ENCODE measurements at regions not wholly inside any gene's neighbourhood (a gene's known extent, or its start where the extent isn't known, plus 50 kb on each side); places are given as distances from the start of the nearest gene placed in this dataset.

DNA sequence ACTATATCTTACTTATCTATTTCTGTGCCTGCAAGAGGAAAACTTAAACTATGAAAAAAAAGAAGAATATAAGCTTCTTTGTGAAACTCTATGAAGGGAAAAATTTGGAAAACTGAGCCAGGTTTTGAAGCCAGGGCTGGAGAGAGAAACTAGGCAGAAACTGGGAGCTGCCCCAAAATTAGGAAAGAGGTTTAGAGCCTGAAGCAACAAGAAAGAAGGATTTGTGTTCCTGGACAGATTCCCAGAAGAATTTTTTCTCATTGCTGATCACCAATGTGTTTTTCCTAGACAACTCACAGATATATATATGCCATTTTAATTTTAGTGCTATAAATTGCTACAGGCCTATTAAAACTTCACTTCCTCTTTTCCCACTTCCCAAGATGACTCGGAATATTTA lies 245.0 kb upstream of the GEMIN8 start:
- TF ChIP-seq, protein P1, sequence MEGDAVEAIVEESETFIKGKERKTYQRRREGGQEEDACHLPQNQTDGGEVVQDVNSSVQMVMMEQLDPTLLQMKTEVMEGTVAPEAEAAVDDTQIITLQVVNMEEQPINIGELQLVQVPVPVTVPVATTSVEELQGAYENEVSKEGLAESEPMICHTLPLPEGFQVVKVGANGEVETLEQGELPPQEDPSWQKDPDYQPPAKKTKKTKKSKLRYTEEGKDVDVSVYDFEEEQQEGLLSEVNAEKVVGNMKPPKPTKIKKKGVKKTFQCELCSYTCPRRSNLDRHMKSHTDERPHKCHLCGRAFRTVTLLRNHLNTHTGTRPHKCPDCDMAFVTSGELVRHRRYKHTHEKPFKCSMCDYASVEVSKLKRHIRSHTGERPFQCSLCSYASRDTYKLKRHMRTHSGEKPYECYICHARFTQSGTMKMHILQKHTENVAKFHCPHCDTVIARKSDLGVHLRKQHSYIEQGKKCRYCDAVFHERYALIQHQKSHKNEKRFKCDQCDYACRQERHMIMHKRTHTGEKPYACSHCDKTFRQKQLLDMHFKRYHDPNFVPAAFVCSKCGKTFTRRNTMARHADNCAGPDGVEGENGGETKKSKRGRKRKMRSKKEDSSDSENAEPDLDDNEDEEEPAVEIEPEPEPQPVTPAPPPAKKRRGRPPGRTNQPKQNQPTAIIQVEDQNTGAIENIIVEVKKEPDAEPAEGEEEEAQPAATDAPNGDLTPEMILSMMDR (IDR thresholded peaks at IDR 0.05): no peak
- TF ChIP-seq POLR2A (IDR thresholded peaks at IDR 0.05): no peak

All from heart left ventricle (tissue), 13 donors.